Heart left ventricle (tissue), 16 donors: ENCODE measurements at regions not wholly inside any gene's neighbourhood (a gene's known extent, or its start where the extent isn't known, plus 50 kb on each side); places are given as distances from the start of the nearest gene placed in this dataset.

ENCODE experiments used
- ATAC-seq, 4 donors: fragments of 200-7000 bp; cut with Tn5 transposase; one replicate each; pipeline ENCODE4 v1.9.1; 2020 to 2022; ENCODE audit warnings: moderate library complexity in 4 of 4, mild to moderate bottlenecking in 3 of 4, moderate number of reproducible peaks in 1 of 4
- DNase-seq, 5 donors: peaks; one replicate each; pipeline ENCODE4 v3.0.0-alpha.2; 2020
- H3K27ac ChIP-seq, 12 donors: fragments of 200-600 bp; sonication (generic) in 4 of 12; one replicate each; pipeline versions ENCODE4 v1.5.0 to v1.8.0; 2016 to 2022; ENCODE audit warnings: mild to moderate bottlenecking in 2 of 12
- H3K27me3 ChIP-seq, 9 donors: fragments of 200-600 bp; sonication (generic) in 2 of 9; one replicate each; pipeline versions ENCODE4 v1.5.1 to v1.8.0; 2016 to 2022; ENCODE audit warnings: mild to moderate bottlenecking in 3 of 9
- H3K36me3 ChIP-seq, 9 donors: fragments of 200-600 bp; sonication (generic) in 2 of 9; one replicate each; pipeline versions ENCODE4 v1.5.0 to v1.8.0; 2018 to 2022; ENCODE audit warnings: mild to moderate bottlenecking in 2 of 9
- H3K4me1 ChIP-seq, 12 donors: fragments of 200-600 bp; sonication (generic) in 4 of 12; one replicate each; pipeline versions ENCODE4 v1.5.0 to v1.8.0; 2016 to 2022; ENCODE audit warnings: mild to moderate bottlenecking in 3 of 12
- H3K4me3 ChIP-seq, 12 donors: fragments of 200-600 bp; sonication (generic) in 4 of 12; one replicate each; pipeline versions ENCODE4 v1.5.0 to v1.8.0; 2017 to 2022; ENCODE audit warnings: mild to moderate bottlenecking in 9 of 12, moderate library complexity in 4 of 12
- H3K9me3 ChIP-seq, 12 donors: fragments of 200-600 bp; sonication (generic) in 4 of 12; one replicate each; pipeline versions ENCODE4 v1.5.0 to v1.8.0; 2016 to 2022; ENCODE audit warnings: mild to moderate bottlenecking in 1 of 12
- POLR2A ChIP-seq, 2 donors: fragments of 450-650 bp; IDR thresholded peaks; one replicate each; pipeline ENCODE4 v1.6.1; 2017; ENCODE audit warnings: antibody characterized with exemption in 2 of 2, mild to moderate bottlenecking in 2 of 2, moderate library complexity in 2 of 2
- WGBS, 4 donors: extraction: QIAGEN DNeasy Blood & Tissue Kit in 2 of 4; methylation state at CpG; one replicate each; pipeline versions ENCODE4 v1.1.5 to v1.1.7; 2013 to 2018; 5-methylcytosine and 5-hydroxymethylcytosine counted together
- intact Hi-C, 10 donors: fragments of 100-400 bp; cut with DNase I; formaldehyde crosslinking; loops; one replicate each; pipeline versions ENCODE4 v1.11.1 to v1.14.2; 2022
- TF ChIP-seq, protein P1 (sequence below), 12 donors: fragments of 200-600 bp; sonication (generic) in 4 of 12; IDR thresholded peaks; one replicate each; pipeline versions ENCODE4 v1.5.0 to v1.8.0; 2018 to 2022; ENCODE audit warnings: antibody characterized with exemption in 12 of 12, mild to moderate bottlenecking in 5 of 12
- donor health status: ischemic (EF 13 %, LVEDD 7.1; RV severe dilation, severe dysfunction).
- donor health status: healthy with polysubstance abuse.
- donor health status: DM: no; HTN: yes; CAD: no.
- donor health status: DM: no; HTN: no; CAD: no.
- donor health status: ischemic (EF 25% LVEDD 6.9; RV normal size, moderate dysfunction).
- donor health status: ischemic (EF 25% LVEDD 5.7; RV mildly dilated, moderate dysfunction).
- donor health status: healthy.
- donor health status: DM: yes; HTN: yes; CAD: no.
- donor health status: ischemic (EF 35%, LVEDD 5.7; RV mildly dilated, moderate dysfunction).
- donor health status: nonischemic (EF 11% LVEDD 7.7; RV severe dilation, severe dysfunction).
- donor health status: DM: yes; HTN: yes; CAD: no.
- donor health status: PGD.
- donor health status: ischemic (EF 29% LVEDD 5.4; RV normal size, mild dysfunction).
- donor health status: nonischemic (EF 23%, LVEDD 6.1; RV moderate dilation, normal function).

DNA sequence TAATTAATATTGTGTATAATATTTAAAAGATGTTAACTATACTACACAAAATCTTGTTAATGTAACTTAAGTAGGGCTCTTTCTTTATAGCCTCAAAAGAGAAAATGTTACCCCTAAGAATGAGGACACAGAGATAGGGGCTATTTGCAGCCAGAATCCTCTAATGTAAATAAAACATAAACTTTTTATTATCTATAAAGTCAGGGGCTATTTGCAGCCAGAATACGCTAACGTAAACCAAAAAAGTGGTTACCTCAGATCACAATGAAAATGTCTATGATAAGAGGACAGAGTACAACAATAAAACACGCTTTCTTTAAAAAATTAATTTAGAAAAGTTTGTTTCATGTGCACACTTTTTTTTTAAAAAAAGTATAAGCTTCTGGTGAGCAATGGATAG is 229.9 kb upstream of the PITX2 start:
- ATAC-seq, result no peak
- no peak overlapping the region for H3K27ac ChIP-seq

DNA sequence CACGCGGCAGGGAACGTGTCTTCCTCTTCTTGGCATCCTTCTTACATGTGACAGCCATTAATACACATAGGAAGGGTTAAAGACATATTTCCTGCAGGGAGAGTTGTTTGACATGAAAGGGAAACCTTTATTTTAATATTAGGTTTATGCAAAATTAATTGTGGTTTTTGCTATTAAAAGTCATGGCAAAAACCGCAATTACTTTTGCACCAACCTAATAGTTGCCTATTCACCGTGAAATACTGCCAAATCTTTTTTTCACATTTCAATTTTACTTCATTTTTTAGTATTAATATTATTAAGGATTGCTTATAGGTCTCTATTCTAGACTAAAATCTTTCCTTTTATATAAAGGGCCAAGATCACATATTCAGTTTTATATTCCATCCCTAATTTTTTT is 230.4 kb upstream of the PITX2 start:
- DNase-seq (no peak), ATAC-seq (no peak)
- intact Hi-C loops, result no loop called here
- TF ChIP-seq POLR2A (IDR thresholded peaks at IDR 0.05), result no peak
- TF ChIP-seq, protein P1, sequence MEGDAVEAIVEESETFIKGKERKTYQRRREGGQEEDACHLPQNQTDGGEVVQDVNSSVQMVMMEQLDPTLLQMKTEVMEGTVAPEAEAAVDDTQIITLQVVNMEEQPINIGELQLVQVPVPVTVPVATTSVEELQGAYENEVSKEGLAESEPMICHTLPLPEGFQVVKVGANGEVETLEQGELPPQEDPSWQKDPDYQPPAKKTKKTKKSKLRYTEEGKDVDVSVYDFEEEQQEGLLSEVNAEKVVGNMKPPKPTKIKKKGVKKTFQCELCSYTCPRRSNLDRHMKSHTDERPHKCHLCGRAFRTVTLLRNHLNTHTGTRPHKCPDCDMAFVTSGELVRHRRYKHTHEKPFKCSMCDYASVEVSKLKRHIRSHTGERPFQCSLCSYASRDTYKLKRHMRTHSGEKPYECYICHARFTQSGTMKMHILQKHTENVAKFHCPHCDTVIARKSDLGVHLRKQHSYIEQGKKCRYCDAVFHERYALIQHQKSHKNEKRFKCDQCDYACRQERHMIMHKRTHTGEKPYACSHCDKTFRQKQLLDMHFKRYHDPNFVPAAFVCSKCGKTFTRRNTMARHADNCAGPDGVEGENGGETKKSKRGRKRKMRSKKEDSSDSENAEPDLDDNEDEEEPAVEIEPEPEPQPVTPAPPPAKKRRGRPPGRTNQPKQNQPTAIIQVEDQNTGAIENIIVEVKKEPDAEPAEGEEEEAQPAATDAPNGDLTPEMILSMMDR (IDR thresholded peaks at IDR 0.05), result no peak
- Histone ChIP-seq H3K4me1 (no peaks in the 10 kb centered on the region), H3K36me3 (no peaks in the 10 kb centered on the region), H3K9me3 (no peaks in the 10 kb centered on the region), H3K27ac (no peak overlapping the region), H3K27me3 (peaks cover 0 to 5% (median 0%) of the 10 kb centered on the region in 9 donors), H3K4me3 (no peak overlapping the region)
- 86 to 91% (median 88%) methylated on average over 5 of the region's 5 CpGs for WGBS, 4 donors

More for the DNA sequence above, 229.9 kb upstream of the PITX2 start:
- no peak for TF ChIP-seq POLR2A (IDR thresholded peaks at IDR 0.05)
- TF ChIP-seq, protein P1 (IDR thresholded peaks at IDR 0.05), result no peak
- H3K36me3 ChIP-seq, result no peaks in the 10 kb centered on the region
- no peaks in the 10 kb centered on the region for H3K9me3 ChIP-seq
- intact Hi-C loops, result no loop called here
- DNase-seq, result no peak
- H3K4me1 ChIP-seq, result no peaks in the 10 kb centered on the region
- 88 to 92% (median 90%) methylated on average over 3 of the region's 3 CpGs for WGBS, 4 donors
- H3K4me3 ChIP-seq, result no peak overlapping the region
- H3K27me3 ChIP-seq, result peaks cover 0 to 5% (median 0%) of the 10 kb centered on the region in 9 donors

DNA sequence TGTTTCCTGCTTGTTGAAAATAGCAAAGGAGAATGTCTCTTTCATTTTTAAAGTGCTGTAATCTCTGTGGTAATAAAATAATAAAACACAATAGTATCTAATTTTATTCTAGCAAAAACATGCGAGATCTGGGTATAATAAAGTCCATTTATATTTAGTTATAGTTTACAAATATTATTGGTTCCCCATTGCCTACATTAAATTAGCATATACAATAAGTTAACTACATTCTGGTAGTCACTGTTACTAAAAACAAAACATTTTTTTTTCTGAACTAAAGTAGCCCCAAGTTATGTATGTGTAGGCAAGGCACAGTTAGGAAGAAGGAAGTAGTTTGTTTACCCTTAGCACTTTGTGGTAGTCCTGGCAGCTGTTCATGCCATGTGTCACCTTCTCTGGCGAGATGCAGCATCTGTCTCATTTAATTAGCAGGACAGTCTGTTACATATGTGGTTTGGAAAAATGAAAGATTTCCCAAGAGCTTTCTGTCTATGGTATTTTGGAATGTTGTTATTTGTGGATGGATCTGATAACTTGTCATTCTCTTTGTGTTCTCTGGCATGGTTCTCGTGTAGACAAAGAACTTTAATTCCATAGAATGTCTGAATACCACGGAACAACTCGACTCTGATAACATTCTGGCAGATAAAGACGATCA is 231.3 kb upstream of the PITX2 start:
- ATAC-seq, result no peak
- Histone ChIP-seq H3K9me3 (no peaks in the 10 kb centered on the region), H3K27me3 (peaks cover 0 to 5% (median 0%) of the 10 kb centered on the region in 9 donors), H3K27ac (no peak overlapping the region), H3K36me3 (no peaks in the 10 kb centered on the region), H3K4me3 (no peak overlapping the region), H3K4me1 (no peaks in the 10 kb centered on the region)
- TF ChIP-seq, protein P1 (IDR thresholded peaks at IDR 0.05), result no peak
- no peak for TF ChIP-seq POLR2A (IDR thresholded peaks at IDR 0.05)
- 22 to 35% (median 29%) methylated on average over 6 of the region's 6 CpGs for WGBS, 4 donors
- DNase-seq, result no peak
- intact Hi-C loops, result no loop called here

GRCh38 chr4:110860125-110860524 is 237.2 kb upstream of the PITX2 start:
- DNase-seq, result no peak
- Histone ChIP-seq H3K36me3 (no peaks in the 10 kb centered on the region), H3K27ac (no peak overlapping the region), H3K4me1 (no peaks in the 10 kb centered on the region), H3K27me3 (no peaks in the 10 kb centered on the region), H3K9me3 (no peaks in the 10 kb centered on the region), H3K4me3 (no peak overlapping the region)
- WGBS, 4 donors, result 71 to 82% (median 72%) methylated on average over 6 of the region's 6 CpGs
- intact Hi-C loops, result no loop called here
- no peak for ATAC-seq
- TF ChIP-seq POLR2A (IDR thresholded peaks at IDR 0.05), result no peak
- TF ChIP-seq, protein P1 (IDR thresholded peaks at IDR 0.05), result no peak
